GM12878 (cell line): ENCODE measurements at regions not wholly inside any gene's neighbourhood (a gene's known extent, or its start where the extent isn't known, plus 50 kb on each side); places are given as distances from the start of the nearest gene placed in this dataset.

ENCODE experiments used
- ATAC-seq: fragments of 200-7000 bp; cut with Tn5 transposase; 3 replicates; pipeline ENCODE4 v1.9.1; 2020; ENCODE audit warnings: mild to moderate bottlenecking, moderate library complexity
- BruUV-seq: library from RNA; stranded (reverse); fragments of 400-500 nt; replicated peaks from 2 replicates; lab custom pipeline; 2021; lab: Mats Ljungman, UMichigan
- CTCF ChIA-PET: fragments of 300-600 bp; sonication (Branson Sonifier 250); formaldehyde crosslinking; extraction: SDS; loops from one replicate; lab custom pipeline; 2021; ENCODE audit warnings: inconsistent platforms; lab: Yijun Ruan, JAX
- POLR2A ChIA-PET: fragments of 350-600 bp; formaldehyde crosslinking; extraction: SDS; loops from one replicate; lab custom pipeline; 2021; ENCODE audit warnings: inconsistent platforms; lab: Charles Lee
- RAD21 ChIA-PET: fragments of 300-600 bp; sonication (Branson Sonifier 250); formaldehyde crosslinking; loops from one replicate; lab custom pipeline; 2023; ENCODE audit warnings: antibody characterized with exemption; ENCODE audit not compliant: unreplicated experiment; lab: Charles Lee
- SMC1A ChIA-PET: fragments of 300-600 bp; sonication (Branson Sonifier 250); formaldehyde crosslinking; loops from one replicate; lab custom pipeline; 2023; ENCODE audit not compliant: unreplicated experiment, uncharacterized antibody; lab: Charles Lee
- DNase-seq: peaks from one replicate; pipeline ENCODE4 v3.0.0-alpha.2; 2011; ENCODE audit warnings: low read depth, low spot score
- FAIRE-seq: peaks from 3 replicates; lab custom pipeline; 2011; peaks lifted over from hg19 to GRCh38; lab: Jason Lieb, UNC
- H2AFZ ChIP-seq: 2 replicates; pipeline ENCODE4 v1.6.0; 2011; ENCODE audit warnings: low read depth, low read length, control low read depth; ENCODE audit not compliant: control insufficient read depth
- H3K27ac ChIP-seq: 2 replicates; pipeline ENCODE4 v1.5.1; 2011; ENCODE audit warnings: control low read depth; ENCODE audit not compliant: control insufficient read depth, insufficient read depth
- H3K27me3 ChIP-seq, 2 experiments: replicated peaks in 1 of 2; 2 replicates each; pipeline versions ENCODE4 v1.6.0 to v1.6.1; 2011; ENCODE audit warnings: low read length in 1 of 2; ENCODE audit not compliant: control insufficient read depth in 2 of 2, insufficient read depth in 2 of 2
- H3K36me3 ChIP-seq, 2 experiments: 2 replicates each; pipeline ENCODE4 v1.5.1; 2011; ENCODE audit warnings: low read length in 1 of 2; ENCODE audit not compliant: control insufficient read depth in 2 of 2, insufficient read depth in 2 of 2
- H3K4me1 ChIP-seq: 2 replicates; pipeline ENCODE4 v1.6.1; 2011; ENCODE audit warnings: mild to moderate bottlenecking, low read length, moderate library complexity, mixed read lengths; ENCODE audit not compliant: control insufficient read depth, insufficient read depth
- H3K4me2 ChIP-seq: 2 replicates; pipeline ENCODE4 v1.6.0; 2011; ENCODE audit warnings: control low read depth; ENCODE audit not compliant: control insufficient read depth, insufficient read depth
- H3K4me3 ChIP-seq: fragments of 200-600 bp; sonication (generic); 2 replicates; pipeline ENCODE4 v1.5.1; 2016
- H3K79me2 ChIP-seq: 2 replicates; pipeline ENCODE4 v1.6.0; 2011; ENCODE audit warnings: low read length; ENCODE audit not compliant: control insufficient read depth, insufficient read depth
- H3K9ac ChIP-seq: 2 replicates; pipeline ENCODE4 v1.8.0; 2011; ENCODE audit warnings: low read length, control low read depth, mixed read lengths; ENCODE audit not compliant: control insufficient read depth, insufficient read depth
- H3K9me3 ChIP-seq: replicated peaks from 3 replicates; pipeline ENCODE4 v1.5.1; 2011; ENCODE audit warnings: mild to moderate bottlenecking, low read length; ENCODE audit not compliant: control insufficient read depth, insufficient read depth
- H4K20me1 ChIP-seq: 2 replicates; pipeline ENCODE4 v1.6.0; 2011; ENCODE audit not compliant: control insufficient read depth, insufficient read depth
- PAX5 ChIP-seq: IDR thresholded peaks from 2 replicates; pipeline ENCODE4 v1.6.1; 2011; ENCODE audit warnings: low read depth, low read length, borderline replicate concordance
- RUNX3 ChIP-seq: IDR thresholded peaks from 2 replicates; pipeline ENCODE4 v1.6.1; 2012; ENCODE audit warnings: low read length, inconsistent platforms
- WGBS: methylation state at CpG from one replicate; pipeline ENCODE4 v1.1.6; 2016; ENCODE audit warnings: low lambda C conversion rate; ENCODE audit not compliant: insufficient replicate concordance, insufficient coverage; ENCODE audit errors: missing lambda C conversion rate; 5-methylcytosine and 5-hydroxymethylcytosine counted together
- in situ Hi-C: fragments of 300-500 bp; cut with MboI; formaldehyde crosslinking; loops from 9 replicates; pipeline ENCODE4 v1.14.3; 2018; ENCODE audit warnings: mixed read lengths
- intact Hi-C: fragments of 100-400 bp; cut with micrococcal nuclease; formaldehyde crosslinking; loops from one replicate; pipeline ENCODE4 v1.14.2; 2022; ENCODE audit not compliant: unreplicated experiment
- TF ChIP-seq, protein P1 (sequence below): fragments of 450-650 bp; IDR thresholded peaks from 2 replicates; pipeline ENCODE4 v1.6.1; 2016; ENCODE audit warnings: mild to moderate bottlenecking, moderate library complexity, borderline replicate concordance

DNA sequence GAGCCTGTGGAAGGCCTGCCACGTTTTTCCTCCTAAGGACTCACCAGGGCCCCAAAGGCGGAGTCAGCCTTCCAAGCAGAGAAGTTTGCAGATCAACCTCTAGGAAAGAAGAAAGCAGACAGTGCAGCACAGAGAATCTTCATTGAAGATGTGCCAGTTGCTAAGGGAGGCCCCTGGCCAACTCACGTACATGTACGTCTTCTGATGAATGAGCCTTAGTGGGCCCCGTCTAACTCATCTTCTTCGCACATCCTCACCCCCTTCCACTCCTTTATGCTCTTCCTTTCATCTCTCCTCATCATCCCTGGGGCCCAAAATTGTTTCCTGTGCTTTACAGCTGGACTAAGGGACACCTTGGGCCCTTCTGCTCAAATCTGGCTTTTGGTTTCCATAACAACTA is 703.0 kb upstream of the TBX3 start (continued):
- TF ChIP-seq, protein P1, sequence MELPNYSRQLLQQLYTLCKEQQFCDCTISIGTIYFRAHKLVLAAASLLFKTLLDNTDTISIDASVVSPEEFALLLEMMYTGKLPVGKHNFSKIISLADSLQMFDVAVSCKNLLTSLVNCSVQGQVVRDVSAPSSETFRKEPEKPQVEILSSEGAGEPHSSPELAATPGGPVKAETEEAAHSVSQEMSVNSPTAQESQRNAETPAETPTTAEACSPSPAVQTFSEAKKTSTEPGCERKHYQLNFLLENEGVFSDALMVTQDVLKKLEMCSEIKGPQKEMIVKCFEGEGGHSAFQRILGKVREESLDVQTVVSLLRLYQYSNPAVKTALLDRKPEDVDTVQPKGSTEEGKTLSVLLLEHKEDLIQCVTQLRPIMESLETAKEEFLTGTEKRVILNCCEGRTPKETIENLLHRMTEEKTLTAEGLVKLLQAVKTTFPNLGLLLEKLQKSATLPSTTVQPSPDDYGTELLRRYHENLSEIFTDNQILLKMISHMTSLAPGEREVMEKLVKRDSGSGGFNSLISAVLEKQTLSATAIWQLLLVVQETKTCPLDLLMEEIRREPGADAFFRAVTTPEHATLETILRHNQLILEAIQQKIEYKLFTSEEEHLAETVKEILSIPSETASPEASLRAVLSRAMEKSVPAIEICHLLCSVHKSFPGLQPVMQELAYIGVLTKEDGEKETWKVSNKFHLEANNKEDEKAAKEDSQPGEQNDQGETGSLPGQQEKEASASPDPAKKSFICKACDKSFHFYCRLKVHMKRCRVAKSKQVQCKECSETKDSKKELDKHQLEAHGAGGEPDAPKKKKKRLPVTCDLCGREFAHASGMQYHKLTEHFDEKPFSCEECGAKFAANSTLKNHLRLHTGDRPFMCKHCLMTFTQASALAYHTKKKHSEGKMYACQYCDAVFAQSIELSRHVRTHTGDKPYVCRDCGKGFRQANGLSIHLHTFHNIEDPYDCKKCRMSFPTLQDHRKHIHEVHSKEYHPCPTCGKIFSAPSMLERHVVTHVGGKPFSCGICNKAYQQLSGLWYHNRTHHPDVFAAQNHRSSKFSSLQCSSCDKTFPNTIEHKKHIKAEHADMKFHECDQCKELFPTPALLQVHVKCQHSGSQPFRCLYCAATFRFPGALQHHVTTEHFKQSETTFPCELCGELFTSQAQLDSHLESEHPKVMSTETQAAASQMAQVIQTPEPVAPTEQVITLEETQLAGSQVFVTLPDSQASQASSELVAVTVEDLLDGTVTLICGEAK, result no peak

DNA sequence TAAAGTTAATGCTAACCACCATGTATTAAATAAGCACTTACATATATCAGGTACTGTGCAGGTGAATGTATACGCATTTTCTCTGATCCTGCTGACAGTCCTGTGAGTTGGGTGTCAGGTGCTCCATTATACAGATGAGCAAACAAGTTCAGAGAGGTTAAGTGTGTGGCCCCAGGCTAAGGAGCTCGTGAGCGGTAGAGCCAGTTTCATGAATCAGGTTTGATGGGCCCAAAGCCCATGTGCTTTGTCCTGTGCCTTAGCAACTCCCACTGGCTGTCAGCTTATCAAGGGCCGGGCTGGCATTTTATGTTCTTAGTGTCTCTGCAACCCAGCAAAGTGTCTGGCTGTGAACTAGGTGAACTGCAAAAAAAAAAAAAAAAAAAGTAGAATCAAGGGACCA is 701.2 kb upstream of the TBX3 start:
- TF ChIP-seq RUNX3, result no peak
- no peak for TF ChIP-seq PAX5
- RAD21 ChIA-PET, result no interaction called here
- Histone ChIP-seq H3K27ac (no peak overlapping the region), H3K36me3 (no peaks in the 10 kb centered on the region), H3K27me3 (no peaks in the 10 kb centered on the region), H3K4me3 (no peak overlapping the region), H3K9ac (no peak overlapping the region), H3K79me2 (no peaks in the 10 kb centered on the region), H3K9me3 (no peaks in the 10 kb centered on the region; the same call in 2 of the 3 replicates), H4K20me1 (no peaks in the 10 kb centered on the region), H3K4me1 (peaks cover 7% of the 10 kb centered on the region), H2AFZ (no peak overlapping the region), H3K4me2 (no peak overlapping the region)
- intact Hi-C loops, result no loop called here
- FAIRE-seq, result no peak
- CTCF ChIA-PET, result no interaction called here
- POLR2A ChIA-PET, result interaction anchor here (0.7 kb wide), 1 partner anchor 108 kb away, joined by 6 read pairs; no protein-coding TSS in a partner anchor
- SMC1A ChIA-PET, result no interaction called here
- 35% methylated on average over 4 of the region's 4 CpGs for WGBS
- no peak for DNase-seq
- BruUV-seq, result no TSS peak
- in situ Hi-C loops, result no loop called here
- no peak for ATAC-seq
